PC-3 (cell line): ENCODE measurements at regions not wholly inside any gene's neighbourhood (a gene's known extent, or its start where the extent isn't known, plus 50 kb on each side); places are given as distances from the start of the nearest gene placed in this dataset.

Experiments used
- CTCF ChIP-seq: fragments of 300-600 bp; sonication (generic); conservative IDR thresholded peaks from 2 replicates; pipeline ENCODE4 v1.5.1; 2017; ENCODE audit warnings: antibody characterized with exemption, low read depth, mild to moderate bottlenecking, low read length
- EZH2 ChIP-seq: fragments of 300-600 bp; sonication (generic); IDR thresholded peaks from one replicate; pipeline ENCODE4 v1.6.1; 2017; ENCODE audit warnings: antibody characterized with exemption, mild to moderate bottlenecking, low read length; ENCODE audit not compliant: unreplicated experiment
- EZH2phosphoT487 ChIP-seq: fragments of 300-600 bp; sonication (generic); IDR thresholded peaks from 2 replicates; pipeline ENCODE4 v1.6.1; 2018; ENCODE audit warnings: mild to moderate bottlenecking, antibody characterized with exemption, low read length, borderline replicate concordance

- TF ChIP-seq CTCF = no peak
- TF ChIP-seq EZH2 = no peak
- no peak for TF ChIP-seq EZH2phosphoT487
Measured at GRCh38 chr4:149964001-149964796, 114.0 kb upstream of the DCLK2 start.
